ENCODE measurements at regions not wholly inside any gene's neighbourhood (a gene's known extent, or its start where the extent isn't known, plus 50 kb on each side); places are given as distances from the start of the nearest gene placed in this dataset.

DNA sequence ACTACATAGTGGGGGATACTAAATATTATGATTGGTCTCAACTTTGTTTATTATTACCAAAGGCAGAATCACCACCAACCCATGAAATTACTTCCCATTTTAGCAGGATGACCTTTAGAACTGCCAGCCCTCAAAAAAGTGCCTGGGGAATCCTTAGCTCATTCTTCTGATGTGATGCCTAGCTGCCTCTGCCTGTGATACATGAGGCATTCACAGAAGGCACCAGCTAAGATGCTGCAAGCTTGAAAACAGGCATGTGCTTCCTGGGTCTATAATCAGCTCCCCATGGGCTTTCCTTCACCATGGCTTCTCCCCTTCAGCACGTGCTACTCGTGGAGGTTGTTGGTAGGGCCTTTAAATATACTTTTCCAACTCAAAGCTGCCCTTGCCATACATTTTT is 50.4 kb upstream of the ARHGAP20 start:
- Histone ChIP-seq H3K27me3 (no peaks in the 10 kb centered on the region), H3K27ac (no peak overlapping the region), H3K36me3 (no peaks in the 10 kb centered on the region), H3K9ac (ENCODE audit: low read depth in 2 of 2, low read length in 2 of 2) (no peak overlapping the region), H3K4me3 (no peak overlapping the region), H3K4me1 (no peaks in the 10 kb centered on the region), H3K9me3 (no peaks in the 10 kb centered on the region)
- intact Hi-C loops (cut with DNase I) = no loop called here
- TF ChIP-seq, protein P1, sequence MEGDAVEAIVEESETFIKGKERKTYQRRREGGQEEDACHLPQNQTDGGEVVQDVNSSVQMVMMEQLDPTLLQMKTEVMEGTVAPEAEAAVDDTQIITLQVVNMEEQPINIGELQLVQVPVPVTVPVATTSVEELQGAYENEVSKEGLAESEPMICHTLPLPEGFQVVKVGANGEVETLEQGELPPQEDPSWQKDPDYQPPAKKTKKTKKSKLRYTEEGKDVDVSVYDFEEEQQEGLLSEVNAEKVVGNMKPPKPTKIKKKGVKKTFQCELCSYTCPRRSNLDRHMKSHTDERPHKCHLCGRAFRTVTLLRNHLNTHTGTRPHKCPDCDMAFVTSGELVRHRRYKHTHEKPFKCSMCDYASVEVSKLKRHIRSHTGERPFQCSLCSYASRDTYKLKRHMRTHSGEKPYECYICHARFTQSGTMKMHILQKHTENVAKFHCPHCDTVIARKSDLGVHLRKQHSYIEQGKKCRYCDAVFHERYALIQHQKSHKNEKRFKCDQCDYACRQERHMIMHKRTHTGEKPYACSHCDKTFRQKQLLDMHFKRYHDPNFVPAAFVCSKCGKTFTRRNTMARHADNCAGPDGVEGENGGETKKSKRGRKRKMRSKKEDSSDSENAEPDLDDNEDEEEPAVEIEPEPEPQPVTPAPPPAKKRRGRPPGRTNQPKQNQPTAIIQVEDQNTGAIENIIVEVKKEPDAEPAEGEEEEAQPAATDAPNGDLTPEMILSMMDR (IDR thresholded peaks at IDR 0.05) = no peak
- no peak for DNase-seq
